ENCODE measurements at regions not wholly inside any gene's neighbourhood (a gene's known extent, or its start where the extent isn't known, plus 50 kb on each side); places are given as distances from the start of the nearest gene placed in this dataset.

DNA sequence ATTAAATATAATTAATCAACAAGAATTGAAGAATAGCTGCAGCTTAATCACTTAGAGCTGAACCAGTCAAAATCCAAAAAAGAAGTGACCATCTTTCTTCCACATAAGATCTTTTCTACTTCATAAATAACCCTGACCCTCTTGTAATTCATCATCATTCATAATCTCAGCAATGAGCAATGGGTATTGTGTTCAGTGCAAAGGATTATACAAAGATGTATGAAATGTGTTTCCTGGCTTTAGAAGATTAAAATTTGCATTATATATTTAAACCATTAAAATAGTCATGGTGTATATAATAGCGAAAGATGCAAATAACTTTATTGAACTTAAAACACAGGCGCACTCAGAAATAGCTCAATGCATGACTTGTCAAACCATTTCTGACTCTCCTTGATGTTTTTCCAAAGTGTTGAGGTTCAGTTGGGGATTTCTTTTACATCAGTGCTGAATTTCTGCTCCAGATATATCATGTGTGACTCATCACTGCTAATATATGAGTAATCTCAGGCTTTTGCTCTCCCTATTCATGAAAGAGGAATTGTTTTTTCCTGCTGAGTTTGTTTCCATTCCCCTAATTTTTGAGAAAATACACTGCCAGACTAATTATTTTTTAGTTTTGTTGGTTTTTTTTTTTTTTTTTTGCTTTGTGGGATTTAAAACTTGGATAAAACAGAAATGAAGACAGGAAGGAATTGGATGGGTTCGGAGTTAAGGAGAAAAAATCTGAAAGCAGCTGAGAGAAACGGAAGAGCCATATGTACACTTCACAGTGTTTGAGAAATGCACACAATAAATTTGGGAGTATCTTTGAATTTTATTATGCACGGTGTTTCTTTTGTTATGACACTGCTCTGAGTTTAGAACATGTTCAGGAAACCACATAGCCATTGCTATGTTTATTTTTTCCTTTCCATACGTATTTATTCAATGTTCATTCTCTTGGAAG lies 290.1 kb upstream of the PCDH7 start:
- DNase-seq (ENCODE audit: low read depth in 4 of 4, low spot score in 1 of 4): no peak

DNA sequence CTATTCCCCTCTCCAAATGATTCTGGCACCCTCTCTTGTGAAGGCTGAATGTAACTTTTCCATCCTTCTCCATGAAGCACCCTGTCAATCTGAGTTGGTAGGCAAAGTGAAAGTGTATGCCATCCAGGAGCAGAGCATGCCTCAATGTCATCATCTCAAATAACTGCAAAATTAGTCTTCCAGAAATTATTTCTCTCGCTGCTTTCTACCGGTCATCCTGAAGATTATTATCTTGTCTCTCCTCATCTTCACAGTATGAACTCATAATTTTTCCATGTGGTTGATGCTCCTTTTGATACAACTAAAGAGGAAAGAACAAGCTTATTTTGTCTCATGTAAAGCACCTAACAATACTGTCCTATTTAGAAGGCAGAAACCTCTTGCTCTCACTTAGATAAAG lies 285.5 kb upstream of the PCDH7 start:
- DNase-seq (ENCODE audit: low read depth in 4 of 4, low spot score in 1 of 4): no peak

DNA sequence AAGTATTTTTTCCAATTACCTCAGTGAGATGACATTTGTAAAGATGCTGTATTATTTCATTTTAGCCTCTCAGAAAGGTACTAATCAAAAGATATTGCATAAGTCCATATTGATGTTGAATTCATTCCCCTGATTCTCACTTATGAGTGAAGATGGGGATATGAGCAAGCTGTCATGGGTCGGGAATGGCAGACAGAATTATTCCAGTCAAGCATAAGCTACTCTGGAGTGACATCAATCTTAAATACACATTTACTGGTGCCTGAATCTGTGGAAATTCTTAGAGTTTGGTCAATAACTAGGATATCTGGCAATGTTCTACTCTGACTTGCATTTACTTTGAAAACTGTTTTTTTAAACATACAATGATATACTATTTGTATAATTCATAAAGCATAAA lies 283.8 kb upstream of the PCDH7 start:
- no peak for DNase-seq (ENCODE audit: low read depth in 4 of 4, low spot score in 1 of 4)

DNA sequence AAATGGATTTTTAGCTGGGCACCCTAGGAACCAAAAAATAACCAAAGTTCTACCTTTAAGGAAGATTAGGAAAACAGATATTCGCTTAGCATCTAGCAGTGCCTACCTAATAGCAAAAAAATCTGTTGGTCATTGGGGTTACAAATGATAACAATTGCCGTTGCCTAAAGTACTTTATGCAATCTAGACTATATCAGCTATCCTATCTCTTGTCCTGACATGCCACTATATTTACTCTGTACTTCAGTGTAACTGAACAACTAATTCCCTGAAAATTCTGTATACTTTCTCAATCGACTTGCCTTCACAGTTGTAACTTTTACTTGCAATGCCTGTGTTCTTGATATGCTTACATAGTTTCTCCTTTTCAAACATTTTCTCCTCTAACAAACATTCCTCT lies 282.9 kb upstream of the PCDH7 start:
- no peak for DNase-seq (ENCODE audit: low read depth in 4 of 4, low spot score in 1 of 4)

- no peak for DNase-seq (ENCODE audit: low read depth in 4 of 4, low spot score in 1 of 4)
Measured at GRCh38 chr4:30443289-30443688, 276.9 kb upstream of the PCDH7 start.

GRCh38 chr4:30450474-30450873 lies 269.7 kb upstream of the PCDH7 start:
- DNase-seq (ENCODE audit: low read depth in 4 of 4, low spot score in 1 of 4): no peak

- DNase-seq (ENCODE audit: low read depth in 4 of 4, low spot score in 1 of 4): no peak
Measured at GRCh38 chr4:30454504-30454903, 265.7 kb upstream of the PCDH7 start.

- no peak for DNase-seq (ENCODE audit: low read depth in 4 of 4, low spot score in 1 of 4)
Measured at GRCh38 chr4:30456716-30457115, 263.5 kb upstream of the PCDH7 start.

DNA sequence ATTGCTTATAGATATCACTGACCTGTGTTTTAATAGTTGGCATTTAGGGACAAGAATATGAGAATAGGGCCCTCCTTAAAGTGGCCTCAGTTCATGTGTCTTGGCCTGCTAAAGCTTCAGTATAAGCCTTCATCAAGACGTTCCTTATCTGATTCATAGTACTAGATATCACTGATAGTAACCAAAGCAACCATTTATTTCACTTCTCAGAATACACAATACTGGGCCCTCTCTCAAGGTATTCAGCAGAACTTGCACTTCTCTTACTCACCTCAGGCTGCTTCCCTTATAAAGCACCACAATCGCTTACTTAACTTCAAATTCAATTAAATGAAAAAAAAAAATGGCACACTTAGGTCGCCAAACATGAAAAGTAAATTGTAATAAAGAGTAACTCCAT lies 259.4 kb upstream of the PCDH7 start:
- DNase-seq (ENCODE audit: low read depth in 4 of 4, low spot score in 1 of 4): no peak

GRCh38 chr4:30461218-30461617 lies 259.0 kb upstream of the PCDH7 start:
- DNase-seq (ENCODE audit: low read depth in 4 of 4, low spot score in 1 of 4): no peak

GRCh38 chr4:30462445-30463090 lies 257.6 kb upstream of the PCDH7 start:
- DNase-seq (ENCODE audit: low read depth in 4 of 4, low spot score in 1 of 4): no peak

DNA sequence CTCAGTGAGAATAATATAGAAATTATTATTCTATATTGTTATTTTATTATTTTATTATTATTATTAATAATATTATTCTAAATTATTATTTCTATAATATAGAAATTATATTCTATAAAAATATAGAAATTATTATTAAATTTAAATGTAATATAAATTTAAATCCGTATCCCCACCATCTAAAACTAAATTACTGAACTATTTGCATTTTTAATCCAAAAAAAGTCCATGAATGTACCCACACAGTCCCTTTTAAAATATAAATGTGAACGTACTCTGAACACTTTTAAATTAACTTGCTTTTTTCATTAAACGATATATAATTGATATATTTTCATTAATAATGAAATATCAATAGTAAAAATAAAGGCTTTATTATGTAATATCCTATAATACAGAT lies 248.3 kb upstream of the PCDH7 start:
- no peak for DNase-seq (ENCODE audit: low read depth in 4 of 4, low spot score in 1 of 4)

- DNase-seq (ENCODE audit: low read depth in 4 of 4, low spot score in 1 of 4): no peak
Measured at GRCh38 chr4:30473225-30473624, 246.9 kb upstream of the PCDH7 start.

GRCh38 chr4:30495251-30495650 lies 224.9 kb upstream of the PCDH7 start:
- DNase-seq (ENCODE audit: low read depth in 4 of 4, low spot score in 1 of 4): no peak

DNA sequence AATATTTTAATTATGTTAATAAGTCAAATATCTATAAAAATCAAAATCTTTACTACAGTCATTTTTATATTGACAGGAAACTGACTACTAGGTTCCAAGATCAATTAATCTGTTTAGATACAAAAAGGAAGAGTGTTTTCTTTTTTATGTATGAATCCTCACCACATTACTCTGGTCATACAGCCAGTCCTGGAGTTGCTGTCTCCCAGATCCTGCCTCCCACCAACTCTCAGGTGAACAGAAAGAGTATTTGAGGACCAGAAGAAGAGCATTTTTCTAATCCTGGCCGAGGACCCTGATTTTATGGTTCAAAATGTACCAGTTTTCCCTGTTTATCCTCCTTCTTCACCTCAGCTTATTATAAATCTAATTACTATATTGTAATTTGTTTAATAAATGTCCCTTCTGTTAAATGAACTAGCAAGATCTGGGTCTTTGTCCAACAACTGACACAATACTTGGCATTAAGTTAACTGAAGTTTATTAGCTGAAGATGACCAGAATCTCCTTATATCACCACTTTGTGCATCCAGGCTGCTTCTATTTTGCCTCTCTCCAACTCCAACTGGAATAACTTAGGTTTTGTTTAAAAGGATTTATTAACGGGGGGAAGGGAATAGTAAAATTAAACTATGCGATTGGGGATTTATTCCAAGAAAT lies 224.4 kb upstream of the PCDH7 start:
- DNase-seq (ENCODE audit: low read depth in 4 of 4, low spot score in 1 of 4): no peak

DNA sequence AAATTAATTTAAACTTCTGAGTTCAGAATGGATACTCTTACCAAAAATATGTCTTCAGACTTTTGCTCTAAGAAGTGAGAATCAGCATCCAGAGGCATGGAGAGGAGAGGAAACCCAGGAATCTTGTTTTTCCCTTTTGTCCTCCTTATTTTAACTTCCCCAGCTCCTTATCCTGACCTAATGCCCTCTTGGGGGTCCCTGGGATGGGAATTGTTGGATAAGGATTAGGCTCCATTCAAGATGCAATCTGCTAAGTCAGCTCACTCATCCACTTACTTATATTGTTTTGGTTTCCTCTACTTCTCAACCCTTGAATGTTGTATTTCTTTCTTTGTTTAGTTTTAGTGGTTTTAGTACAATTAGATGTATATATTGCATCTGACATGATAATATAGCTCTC lies 208.4 kb upstream of the PCDH7 start:
- DNase-seq (ENCODE audit: low read depth in 4 of 4, low spot score in 1 of 4): no peak

DNA sequence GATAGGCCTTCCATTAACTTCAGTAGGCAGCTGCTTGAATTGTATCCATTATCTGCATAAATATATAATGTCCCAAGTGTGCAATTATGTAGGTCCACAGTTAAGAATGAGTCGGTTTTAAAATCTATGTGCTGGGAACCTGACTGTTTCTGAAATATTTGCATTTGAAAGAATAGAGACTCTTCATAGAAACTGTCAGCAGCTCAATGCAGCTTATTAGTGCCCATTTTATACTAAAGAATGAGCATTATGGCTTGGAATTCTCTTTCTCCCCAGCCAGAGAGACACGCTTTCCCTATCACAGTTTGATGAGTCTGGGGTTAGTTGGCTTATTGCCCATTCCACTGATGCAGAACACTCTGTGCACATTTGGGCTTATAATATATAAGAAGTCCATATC lies 202.0 kb upstream of the PCDH7 start:
- DNase-seq (ENCODE audit: low read depth in 4 of 4, low spot score in 1 of 4): no peak

DNA sequence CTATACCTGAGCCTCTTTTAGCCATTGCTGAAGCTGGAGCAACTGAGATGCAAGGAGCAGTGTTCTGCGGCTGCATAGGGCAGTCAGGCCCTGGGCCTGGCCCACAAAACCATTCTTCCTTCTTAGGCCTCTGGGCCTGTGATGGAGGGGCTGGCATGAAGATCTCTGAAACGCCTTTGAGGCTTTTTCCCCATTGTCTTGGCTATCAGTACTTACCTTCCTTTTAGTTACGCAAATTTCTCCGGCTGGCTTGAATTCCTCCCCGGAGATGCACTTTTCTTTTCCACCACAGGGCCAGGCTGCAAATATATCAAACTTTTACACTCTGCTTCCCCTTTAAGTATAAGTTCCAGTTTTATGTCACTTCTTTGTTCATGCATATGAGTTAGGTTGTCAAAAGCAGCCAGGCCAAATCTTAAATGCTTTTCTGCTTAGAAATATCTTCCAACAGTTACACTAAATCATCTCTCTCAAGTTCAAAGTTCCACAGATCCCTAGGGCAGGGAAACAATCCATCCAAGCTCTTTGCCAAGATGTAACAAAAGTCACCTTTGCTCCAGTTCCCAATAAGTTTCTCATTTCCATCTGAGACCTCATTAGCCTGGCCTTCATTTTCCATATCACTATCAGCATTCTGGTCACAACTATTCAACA lies 194.4 kb upstream of the PCDH7 start:
- no peak for DNase-seq (ENCODE audit: low read depth in 4 of 4, low spot score in 1 of 4)

GRCh38 chr4:30535255-30535654 lies 184.9 kb upstream of the PCDH7 start:
- DNase-seq (ENCODE audit: low read depth in 4 of 4, low spot score in 1 of 4): no peak

GRCh38 chr4:30536231-30536630 lies 183.9 kb upstream of the PCDH7 start:
- DNase-seq (ENCODE audit: low read depth in 4 of 4, low spot score in 1 of 4): no peak

- DNase-seq (ENCODE audit: low read depth in 4 of 4, low spot score in 1 of 4): no peak
Measured at GRCh38 chr4:30537456-30537855, 182.7 kb upstream of the PCDH7 start.

- DNase-seq (ENCODE audit: low read depth in 4 of 4, low spot score in 1 of 4): no peak
Measured at GRCh38 chr4:30538794-30539193, 181.4 kb upstream of the PCDH7 start.

All from stimulated activated CD4-positive, alpha-beta T cell treated with anti-CD3 and anti-CD28 coated beads, Interleukin-1b, Interleukin-23, amount 100 ng/mL, for 24 hours (primary cell).